Prostate gland (tissue), 2 donors: ENCODE measurements at regions not wholly inside any gene's neighbourhood (a gene's known extent, or its start where the extent isn't known, plus 50 kb on each side); places are given as distances from the start of the nearest gene placed in this dataset.

Experiments used
- POLR2A ChIP-seq: fragments of 450-650 bp; IDR thresholded peaks from one replicate; pipeline ENCODE4 v1.6.1; 2016; ENCODE audit warnings: antibody characterized with exemption, mild to moderate bottlenecking
- TF ChIP-seq, protein P1 (sequence below), 4 experiments: fragments of 200-600 bp in 2 of 4; fragments of 450-650 bp in 2 of 4; sonication (generic) in 2 of 4; IDR thresholded peaks; 1 replicate in 3 of 4; 2 replicates in 1 of 4; pipeline ENCODE4 v1.5.1; 2016 to 2019; ENCODE audit warnings: antibody characterized with exemption in 4 of 4, mild to moderate bottlenecking in 2 of 4, moderate library complexity in 2 of 4

DNA sequence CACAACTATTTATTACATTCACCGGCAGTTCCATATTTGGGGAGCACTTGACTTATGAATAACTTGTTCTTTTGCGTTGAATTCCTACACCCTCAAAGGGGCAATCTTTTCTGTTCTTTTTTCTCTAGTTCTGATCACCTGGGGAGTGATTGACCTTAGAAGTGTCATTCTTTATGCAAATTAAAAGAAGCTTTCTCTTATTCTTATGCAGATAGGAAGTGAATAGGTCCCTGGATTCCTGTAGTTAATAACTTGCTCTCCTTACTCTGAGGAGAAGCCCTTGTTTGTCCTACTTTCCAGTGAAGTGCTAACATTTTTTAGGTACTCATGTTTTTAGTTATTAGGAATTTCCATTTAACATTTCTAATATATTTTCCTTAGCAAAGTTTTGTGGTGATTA is 569.8 kb upstream of the LRRTM1 start:
- TF ChIP-seq, protein P1, sequence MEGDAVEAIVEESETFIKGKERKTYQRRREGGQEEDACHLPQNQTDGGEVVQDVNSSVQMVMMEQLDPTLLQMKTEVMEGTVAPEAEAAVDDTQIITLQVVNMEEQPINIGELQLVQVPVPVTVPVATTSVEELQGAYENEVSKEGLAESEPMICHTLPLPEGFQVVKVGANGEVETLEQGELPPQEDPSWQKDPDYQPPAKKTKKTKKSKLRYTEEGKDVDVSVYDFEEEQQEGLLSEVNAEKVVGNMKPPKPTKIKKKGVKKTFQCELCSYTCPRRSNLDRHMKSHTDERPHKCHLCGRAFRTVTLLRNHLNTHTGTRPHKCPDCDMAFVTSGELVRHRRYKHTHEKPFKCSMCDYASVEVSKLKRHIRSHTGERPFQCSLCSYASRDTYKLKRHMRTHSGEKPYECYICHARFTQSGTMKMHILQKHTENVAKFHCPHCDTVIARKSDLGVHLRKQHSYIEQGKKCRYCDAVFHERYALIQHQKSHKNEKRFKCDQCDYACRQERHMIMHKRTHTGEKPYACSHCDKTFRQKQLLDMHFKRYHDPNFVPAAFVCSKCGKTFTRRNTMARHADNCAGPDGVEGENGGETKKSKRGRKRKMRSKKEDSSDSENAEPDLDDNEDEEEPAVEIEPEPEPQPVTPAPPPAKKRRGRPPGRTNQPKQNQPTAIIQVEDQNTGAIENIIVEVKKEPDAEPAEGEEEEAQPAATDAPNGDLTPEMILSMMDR (IDR thresholded peaks at IDR 0.05): no peak
- TF ChIP-seq POLR2A: no peak
